Stimulated activated CD4-positive, alpha-beta T cell treated with anti-CD3 and anti-CD28 coated beads, Interleukin-15, amount 100 ng/mL, for 48 hours (primary cell): ENCODE measurements at regions not wholly inside any gene's neighbourhood (a gene's known extent, or its start where the extent isn't known, plus 50 kb on each side); places are given as distances from the start of the nearest gene placed in this dataset.

Experiments used
- DNase-seq, 2 donors: peaks; one replicate each; pipeline ENCODE4 v3.0.0-alpha.2; 2020; ENCODE audit warnings: low read depth in 2 of 2

DNA sequence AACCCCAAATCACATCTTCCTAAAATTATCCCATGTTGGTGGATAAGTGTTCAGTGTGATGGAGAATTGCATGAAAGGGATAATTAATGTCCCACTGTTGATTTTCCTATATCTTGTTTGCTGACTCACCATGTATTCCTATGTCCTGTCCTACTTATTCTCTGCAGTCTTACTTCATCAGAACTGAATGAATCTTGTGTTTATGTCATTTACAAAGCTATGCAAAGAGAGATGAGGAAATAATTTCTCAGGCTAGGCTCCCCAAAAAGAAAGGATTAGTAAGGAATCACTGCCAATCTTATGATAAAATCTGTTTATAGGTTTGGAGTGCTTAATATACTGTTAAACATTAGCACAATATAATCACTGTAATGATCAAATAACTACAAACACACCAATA lies 360.8 kb downstream of the CRPPA start:
- DNase-seq, result no peak

DNA sequence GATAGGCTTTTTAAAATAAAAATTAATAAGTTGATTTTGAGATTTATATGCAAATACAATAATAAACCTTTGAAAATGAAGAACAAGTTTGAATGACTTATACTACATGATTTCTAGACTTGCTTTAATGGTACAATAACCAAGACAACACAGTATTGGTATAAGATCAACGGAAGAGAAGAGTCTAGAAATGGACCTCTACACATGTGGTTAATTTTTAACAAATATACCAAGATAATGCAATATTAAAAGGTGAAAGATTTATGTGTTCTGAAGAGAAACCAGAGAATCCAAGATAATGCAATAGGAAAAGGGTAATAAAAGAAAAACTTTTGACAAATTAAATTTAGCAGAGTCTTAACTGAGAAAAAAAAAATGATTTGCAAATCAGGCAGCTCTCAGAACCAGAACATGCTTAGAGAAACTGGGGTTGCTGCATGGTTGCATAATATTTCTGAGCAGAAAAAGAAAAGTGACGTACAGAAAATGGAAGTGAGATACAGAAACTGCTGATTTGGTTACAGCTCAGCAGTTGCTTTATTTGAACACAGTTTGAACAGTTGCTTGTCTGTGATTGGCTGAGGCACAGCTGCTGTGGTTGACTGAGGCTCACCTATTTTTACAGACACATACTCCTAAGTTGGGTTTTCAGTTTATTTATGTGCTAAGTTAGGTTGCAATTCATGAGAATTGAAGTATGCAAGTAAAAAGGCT lies 365.9 kb downstream of the CRPPA start:
- DNase-seq, result no peak

DNA sequence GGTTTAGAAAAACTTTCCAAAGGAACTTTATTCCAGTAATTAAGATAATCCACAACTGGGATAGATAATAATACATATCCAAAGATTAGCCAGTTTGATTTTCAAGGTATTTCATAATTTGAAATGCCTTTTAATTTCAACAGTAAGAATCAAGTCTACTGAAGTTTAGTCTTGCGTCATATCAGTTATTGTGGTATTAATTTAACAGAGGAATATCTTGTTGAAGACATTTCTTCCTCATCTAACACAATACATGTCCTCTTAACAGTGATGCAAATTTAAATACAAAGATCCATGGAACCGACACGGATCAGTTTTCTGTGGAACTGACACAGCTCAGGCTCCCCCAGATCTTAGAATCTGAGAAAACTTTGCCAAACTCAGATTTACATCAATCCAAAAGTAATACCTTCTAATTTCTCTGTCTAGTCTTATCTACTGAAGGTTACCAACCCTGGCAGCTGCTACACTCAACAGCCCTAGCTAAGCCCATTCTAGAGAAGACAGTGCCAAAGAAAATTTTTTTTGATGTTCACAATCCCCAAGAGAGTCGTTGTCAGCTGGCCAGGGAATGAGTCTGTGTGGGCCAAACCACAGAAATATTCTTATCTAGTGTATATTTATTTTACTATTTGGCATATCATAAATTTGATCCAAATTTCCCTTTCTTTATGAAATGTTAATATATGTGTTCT lies 365.2 kb upstream of the MEOX2 start:
- no peak for DNase-seq

DNA sequence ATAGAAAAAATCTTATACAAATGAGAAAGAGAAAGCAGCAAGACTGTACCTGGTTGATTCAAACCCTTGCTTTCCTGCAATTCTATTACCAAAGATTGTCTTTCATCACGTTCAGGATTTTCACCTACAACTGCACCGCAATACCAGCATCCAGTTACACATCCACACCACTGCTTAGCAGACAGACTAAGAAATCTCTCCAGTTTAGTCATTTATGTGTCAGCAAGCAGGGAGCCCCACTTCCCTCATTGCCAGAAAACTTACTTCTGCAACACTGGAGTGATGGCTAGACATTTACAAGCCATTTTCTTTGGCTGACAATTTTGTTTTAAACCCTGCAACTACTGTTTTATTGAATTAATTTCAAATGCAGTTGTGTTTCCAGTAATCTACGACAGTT lies 359.6 kb upstream of the MEOX2 start:
- no peak for DNase-seq

DNA sequence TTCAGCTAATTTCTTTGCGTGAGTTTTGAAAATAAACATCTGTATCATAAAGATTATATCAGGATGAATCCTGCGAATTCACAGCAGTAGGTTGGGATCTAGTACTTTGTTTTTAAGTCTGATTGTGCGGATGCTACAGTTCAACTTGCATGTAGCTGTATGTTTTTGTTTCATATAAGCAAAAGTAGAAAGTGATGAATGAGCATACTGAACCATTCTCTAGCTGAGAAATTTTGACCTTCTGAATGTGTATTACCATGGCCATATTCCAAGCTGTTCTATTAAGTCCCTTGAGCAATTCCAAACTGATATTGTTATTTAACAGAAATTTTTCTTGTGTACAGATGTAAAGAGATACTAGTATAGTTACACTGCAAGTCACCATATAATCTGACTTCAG lies 358.8 kb upstream of the MEOX2 start:
- DNase-seq, result no peak

DNA sequence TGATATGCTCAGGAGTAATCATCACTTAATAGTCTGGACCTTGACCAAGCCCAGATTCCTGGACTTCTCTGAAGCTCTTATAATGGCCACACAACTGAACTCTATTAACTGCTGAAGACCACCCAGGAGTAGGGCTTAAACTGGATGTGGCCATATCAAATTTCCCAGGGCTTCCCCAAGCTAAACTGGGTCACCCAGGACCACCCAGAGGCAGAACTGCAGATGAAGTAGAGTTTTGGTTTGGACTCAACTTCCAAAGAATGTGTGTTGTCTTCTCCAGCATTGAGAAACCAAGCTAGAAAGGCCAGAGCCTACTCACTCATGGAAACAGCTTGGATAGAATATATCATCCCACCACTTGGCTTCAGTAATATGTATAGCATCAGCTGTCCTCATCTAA lies 358.2 kb upstream of the MEOX2 start:
- DNase-seq, result no peak

DNA sequence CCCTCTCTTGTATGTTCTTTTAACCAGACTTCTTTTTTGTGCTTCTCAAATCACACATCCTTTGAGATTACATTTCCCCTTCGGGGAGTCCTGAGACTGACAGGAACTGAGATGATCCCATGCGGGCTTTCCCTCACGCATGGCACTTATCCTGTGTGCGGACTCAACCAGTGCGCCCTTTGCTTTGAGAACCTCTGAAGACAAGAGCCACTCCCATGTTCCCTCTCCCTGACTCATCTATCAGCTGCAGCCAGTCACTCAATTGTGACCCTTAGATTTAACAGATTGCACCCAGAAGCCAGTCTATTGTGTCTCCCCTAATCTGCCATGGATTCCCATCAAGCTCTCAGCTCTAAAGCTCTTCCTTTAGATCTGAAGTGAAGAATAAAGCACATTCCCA lies 353.9 kb upstream of the MEOX2 start:
- no peak for DNase-seq

DNA sequence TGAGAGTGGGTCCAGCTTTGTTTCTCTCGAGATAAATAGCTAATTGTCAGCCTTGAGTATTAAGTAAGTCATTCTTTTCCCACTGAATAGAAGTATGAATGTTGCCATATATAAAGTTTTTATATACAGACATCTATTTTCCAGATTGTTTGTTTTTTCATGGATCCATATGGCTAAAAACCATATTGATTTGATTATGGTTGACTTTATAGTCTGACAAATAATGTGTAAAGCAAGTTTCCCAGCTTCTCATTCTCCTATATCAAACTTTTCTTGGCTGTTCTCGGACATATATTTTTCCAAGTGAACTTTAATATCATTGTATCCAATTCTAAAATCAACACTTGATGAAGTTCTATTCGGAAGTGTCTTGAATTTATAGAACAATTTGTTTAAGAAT lies 352.4 kb upstream of the MEOX2 start:
- no peak for DNase-seq

DNA sequence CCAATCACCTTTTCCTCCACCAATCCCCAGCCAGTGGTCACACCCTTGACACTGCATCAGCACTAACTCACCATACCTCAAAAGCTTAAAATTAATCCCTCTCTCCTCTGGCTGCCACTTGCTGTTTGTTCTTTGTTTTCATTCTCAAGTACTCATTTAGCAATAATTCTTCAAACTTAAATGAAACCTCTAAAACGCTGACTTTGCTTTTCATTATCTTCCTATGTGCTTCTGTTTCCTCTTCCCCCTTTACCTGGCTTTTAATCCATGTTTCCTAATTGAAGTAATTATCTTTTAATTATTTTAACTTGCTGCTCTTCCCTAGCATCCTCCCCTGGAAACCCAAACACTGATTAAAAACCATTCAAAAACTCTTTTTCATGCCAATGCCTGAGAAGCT lies 348.9 kb upstream of the MEOX2 start:
- no peak for DNase-seq

DNA sequence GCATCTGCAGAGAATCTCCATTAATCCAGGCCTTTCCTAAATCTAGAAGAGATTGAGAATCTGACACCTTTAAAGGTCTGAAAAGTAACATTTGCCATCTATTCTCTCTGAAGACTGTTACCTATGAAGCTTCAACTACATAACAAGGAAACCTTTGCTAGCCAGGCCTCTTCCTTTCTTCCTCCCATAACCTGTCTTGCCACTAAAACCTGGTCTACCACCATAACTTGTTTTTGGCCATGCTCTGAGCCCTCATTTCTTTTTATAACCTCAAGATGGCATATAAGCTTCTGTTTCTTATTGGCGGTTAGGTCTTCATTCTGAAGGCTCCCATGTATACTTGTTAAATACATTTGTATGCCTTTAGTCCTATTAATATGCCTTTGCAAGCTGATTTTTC lies 348.4 kb upstream of the MEOX2 start:
- DNase-seq, result no peak

DNA sequence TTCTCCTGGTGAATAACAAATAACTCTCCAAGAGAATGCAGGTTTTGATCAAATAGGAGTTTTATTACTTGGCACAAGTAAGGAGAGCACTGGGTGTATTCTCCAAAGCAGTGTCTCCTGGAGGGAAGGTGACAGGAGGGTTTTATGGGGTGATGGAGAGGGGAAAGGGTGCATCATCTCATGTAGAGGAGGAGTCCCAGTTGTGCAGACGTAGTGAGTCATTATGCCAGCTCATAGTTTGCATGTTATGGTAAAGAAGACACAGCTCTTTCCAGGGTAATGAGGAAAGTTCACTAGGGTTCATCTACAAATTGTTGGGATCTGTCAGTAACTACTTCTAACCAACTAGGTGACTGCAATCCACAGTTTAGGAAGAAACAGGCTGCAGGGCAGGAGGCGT lies 347.9 kb upstream of the MEOX2 start:
- no peak for DNase-seq

DNA sequence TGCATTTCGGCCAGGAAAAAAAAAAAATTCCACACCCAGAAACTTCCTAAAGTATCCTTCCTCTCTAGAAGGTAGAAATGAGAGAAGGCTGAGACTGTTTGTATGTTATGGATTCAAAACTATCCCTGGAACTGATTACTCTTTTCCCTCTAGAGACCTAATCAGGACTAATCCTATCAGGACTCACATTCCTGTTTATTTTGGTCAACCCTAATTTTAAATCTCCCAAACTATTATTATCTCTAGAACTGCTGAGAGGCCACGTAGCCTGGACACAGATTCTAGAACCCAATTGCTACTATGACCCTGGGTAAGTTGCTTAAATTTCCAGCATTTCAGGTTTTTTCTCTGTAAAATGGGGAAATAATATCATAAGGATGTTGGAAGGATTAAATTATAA lies 346.8 kb upstream of the MEOX2 start:
- no peak for DNase-seq

DNA sequence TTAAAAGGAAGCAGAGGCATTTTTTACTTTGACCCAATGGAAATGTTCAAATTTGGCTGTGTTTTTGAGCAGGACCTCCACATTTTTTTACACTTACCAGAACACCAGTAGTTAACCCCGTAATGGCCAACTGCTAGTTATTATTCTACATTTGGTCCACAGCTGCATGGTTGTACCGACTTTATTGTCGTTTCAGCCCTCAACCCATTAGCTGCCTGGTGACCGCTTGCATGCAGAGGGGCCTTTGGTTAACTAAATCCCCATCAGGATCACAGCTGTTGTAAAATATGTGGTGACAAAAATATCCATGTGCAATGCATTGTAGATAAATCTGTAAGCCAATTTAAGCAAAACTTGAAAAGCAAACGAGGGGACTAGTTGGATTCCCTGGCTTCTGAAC lies 342.2 kb upstream of the MEOX2 start:
- DNase-seq, result no peak

DNA sequence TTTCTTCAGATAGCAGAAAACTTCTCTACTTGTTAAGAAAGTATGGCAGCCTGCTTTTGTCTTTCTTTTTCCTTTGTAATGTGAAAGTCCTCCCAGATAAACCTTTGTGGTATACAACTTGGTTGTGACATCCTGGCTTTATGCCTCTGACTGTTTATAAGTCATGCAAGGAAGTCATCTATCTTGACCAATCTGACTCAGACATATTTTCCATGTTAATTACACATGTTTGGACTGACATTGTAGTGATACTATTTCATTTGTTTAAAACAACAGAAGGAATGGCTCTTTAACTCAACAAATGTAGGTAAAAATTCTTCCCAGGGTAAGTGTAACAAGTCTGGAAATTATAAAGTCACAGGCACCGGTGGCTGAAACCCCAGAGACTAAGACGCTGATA lies 341.6 kb upstream of the MEOX2 start:
- DNase-seq, result no peak

DNA sequence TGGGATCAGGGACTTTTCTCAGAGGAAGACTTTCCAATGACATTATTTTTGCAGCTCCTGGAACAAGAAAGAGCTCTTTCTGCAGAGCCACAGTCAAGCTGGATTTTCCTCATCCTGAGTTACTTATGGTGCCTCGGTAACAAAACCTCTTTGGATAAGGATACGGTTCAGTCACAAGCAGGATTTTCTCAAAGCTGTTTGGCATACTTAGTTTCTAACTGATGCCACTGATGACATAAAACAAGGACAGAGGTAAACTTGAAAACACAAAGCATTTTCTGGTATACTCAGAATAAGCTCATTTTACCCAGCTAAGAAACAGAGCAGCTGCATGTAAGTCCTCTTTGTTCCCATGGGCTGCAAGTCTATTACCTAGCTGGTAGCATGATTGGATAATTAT lies 340.9 kb upstream of the MEOX2 start:
- no peak for DNase-seq

DNA sequence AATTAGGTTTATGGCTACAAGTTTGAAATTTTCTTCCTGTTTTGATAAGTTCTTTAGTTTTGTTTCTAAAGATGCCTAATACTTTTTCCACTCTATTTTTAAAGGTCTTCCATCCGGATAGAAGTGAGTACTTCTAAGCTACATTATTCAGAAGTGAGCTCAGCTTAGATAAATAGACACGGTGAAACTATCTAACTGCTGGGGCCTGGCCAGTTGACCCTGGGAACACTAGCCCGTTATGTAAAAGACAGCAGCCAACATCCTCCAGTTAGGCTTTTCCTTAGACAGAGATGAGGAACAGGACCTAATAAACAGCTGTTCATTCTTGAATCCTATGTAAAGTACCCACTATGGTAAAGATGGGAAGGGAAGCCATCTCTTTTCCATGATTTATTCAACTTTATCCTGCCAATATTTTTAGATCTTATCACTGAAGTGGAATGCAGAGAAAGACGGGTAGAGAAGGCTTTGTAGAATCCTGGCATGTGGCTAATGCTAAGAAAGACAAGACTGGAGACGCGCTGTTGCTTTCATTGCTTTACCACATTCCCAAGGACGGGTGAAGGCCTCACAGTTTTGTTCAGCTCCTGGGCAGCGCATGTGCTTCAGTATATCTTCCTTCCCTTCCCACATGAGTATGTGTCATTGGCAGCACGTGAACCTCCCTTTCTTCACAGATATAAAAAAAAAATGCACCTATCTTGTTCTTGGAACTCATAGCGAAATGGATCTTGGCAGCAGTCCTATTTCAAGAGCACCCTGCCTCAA lies 340.0 kb upstream of the MEOX2 start:
- DNase-seq, result no peak

DNA sequence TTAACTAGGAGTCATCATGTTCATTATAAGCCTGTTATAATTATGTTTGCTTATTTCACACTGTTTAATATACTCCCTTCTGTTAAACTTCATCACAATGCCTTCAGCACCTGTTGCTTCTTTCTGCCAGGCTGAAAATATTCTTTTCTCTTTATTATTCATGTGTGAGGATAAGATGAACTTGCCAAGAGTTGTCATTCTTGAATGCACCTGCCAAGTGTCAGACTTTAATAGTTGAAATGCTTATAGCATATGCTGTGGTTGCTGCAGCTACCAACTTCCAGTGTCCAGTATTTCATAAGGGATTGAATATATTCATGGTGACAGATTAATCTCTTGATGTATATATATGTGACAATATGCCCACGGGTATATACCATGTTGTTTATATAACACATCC lies 339.2 kb upstream of the MEOX2 start:
- no peak for DNase-seq

DNA sequence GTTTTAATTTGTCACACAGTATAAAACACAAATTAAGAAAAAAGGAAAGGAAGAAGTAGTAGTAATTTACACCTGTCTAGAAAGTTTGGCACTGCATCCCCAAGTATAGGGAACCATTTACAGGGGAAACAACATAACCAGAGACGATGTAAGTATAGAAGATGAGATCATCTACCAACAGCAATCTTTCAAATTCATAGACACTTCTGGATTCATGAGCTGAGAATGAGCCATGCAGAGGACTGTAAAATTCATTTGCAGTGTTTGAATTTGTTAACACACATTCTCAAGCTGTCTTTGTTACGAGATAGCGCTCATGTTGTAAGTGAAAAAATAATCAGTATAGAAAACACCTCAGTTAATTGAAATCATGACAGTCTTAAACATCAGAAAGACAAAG lies 337.0 kb upstream of the MEOX2 start:
- no peak for DNase-seq

DNA sequence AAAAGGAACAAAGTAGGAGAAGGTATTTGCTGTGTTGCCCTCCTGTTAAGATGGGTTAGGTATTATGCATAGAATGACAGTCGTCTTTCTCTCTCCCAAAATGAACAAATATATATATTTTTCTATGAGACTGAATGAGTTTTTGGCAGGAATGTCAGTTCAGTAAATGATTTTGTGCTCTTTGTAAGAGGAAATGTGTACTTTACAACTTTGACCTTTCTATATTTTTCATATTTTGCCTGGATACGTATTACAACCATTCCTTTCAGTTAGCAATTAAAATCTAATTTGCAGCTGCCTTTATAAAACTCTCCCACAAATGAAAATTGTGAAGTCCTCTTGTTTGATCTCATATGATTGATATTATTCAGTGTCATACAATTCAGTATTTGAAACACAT lies 336.6 kb upstream of the MEOX2 start:
- no peak for DNase-seq

DNA sequence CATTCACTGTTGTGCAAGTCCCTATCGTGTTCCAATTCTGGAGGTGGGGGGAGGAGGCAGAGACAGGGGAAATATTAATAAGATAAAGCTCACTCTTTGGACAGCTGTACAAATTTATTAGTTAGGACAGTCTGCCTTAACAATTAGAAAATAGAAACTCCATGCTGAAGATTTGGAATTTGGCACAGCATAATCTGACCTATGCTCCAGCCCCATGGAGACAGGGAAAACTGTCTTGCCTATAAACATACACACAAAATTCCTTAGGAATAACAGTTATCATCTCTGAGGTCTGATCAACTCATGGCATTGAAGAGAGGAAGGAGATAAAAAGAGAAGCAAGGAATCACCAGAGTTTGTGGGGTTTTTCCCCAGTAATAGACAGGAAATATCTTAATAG lies 335.4 kb upstream of the MEOX2 start:
- DNase-seq, result no peak

DNA sequence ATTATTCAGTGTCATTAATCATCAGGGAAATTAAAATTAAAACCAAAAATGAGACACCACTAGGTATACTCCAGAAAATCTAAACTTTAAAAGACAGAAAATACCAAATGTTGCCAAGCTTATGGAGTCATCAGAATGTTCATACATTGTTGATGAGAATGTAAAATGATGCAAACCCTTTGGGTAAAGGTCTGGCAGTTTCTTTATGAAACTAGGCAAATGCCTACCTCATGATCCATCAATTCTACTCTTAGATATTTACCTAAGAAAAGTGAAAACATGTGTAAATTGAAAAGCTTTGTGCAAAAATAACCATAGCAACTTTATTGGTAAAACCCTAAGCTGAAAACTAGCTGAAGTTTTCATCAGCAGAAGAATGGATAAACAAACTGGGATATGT lies 329.5 kb upstream of the MEOX2 start:
- no peak for DNase-seq

DNA sequence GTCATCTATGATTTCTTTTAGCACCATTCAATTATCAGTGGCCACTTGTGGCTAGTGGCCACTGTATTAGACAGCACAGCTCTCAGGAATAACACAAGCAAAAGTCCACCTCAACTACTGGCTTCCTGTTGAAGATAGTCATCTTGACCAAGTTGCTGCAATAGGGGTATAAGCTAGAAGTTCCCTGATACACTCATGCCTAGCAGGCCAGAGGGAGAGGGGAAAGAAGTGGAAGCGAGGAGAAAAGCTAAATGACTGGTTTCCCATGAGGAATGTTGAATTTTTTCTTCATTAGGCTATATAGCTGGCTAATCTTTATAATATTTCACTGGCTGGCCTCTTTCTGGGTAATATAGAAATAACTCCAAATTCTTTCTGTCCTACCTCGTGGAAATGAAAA lies 327.5 kb upstream of the MEOX2 start:
- no peak for DNase-seq

DNA sequence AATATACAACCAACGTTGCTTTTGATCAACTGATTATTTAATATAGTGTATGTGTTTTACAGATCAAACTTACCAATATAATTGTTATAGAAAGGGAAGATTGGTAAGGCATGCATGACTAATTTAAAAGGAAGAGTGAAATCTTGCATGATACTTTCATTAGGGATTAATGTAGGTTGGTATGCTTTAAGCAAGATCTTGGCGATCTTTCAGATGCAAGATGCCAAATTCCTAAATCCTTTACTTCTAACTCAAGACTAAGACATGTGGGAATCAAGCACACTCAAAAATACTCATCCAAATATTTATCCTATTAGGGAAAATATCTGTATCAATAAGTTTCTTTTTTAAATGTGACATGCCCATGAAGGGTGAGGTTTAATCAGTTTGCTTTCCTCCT lies 321.4 kb upstream of the MEOX2 start:
- no peak for DNase-seq
